ENCODE measurements at regions not wholly inside any gene's neighbourhood (a gene's known extent, or its start where the extent isn't known, plus 50 kb on each side); places are given as distances from the start of the nearest gene placed in this dataset.

DNA sequence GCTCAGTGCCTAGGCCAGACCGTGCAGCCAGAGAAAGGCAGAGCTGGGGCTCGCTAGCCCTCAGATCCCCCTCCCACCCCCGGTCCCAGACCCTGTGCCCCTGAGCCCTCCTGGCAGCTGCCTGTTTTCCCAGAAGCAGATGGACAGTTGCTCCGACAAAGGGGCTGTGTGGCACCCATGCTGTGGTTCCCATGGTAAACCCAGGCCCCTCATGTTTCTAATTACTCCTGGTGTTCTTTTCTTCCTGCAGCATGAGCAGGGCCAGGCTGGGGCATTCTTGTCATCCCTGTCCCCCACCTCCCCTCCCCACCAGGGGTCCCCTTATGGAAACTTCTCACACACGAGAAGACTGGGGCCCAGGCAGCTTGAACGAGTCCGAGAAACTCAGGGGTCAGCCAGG, 269.6 kb downstream of the HAUS1 start:
- H4K91ac ChIP-seq (replicated peaks; ENCODE audit: insufficient read length, low read length) = no peak overlapping the region
- no peak overlapping the region for H2BK20ac ChIP-seq (ENCODE audit: low read length)
- no peak overlapping the region for H2BK5ac ChIP-seq (ENCODE audit: low read depth, low read length)
- H2BK12ac ChIP-seq (ENCODE audit: low read depth, low read length) = no peak overlapping the region
- H3K56ac ChIP-seq (replicated peaks; ENCODE audit: insufficient read length, low read depth, low read length) = no peak overlapping the region
- 70% methylated on average over 7 of the region's 7 CpGs; no CpG with 5 or more reads in 1 of the 2 experiments for WGBS, 2 experiments (ENCODE audit: extremely low coverage in 1 of 2, insufficient coverage in 1 of 2, insufficient read length in 1 of 2, insufficient replicate concordance in 2 of 2, low coverage in 1 of 2, low lambda C conversion rate in 2 of 2, missing lambda C conversion rate in 1 of 2)
- no peak overlapping the region for H3K4ac ChIP-seq (replicated peaks; ENCODE audit: insufficient read length, low read depth, low read length)
- H2AFZ ChIP-seq (ENCODE audit: low read length) = no peak overlapping the region
- H3K23ac ChIP-seq (ENCODE audit: insufficient read length) = no peak overlapping the region
- FAIRE-seq (no peak), DNase-seq (ENCODE audit: low read depth in 1 of 2, low spot score in 2 of 2) (no peak)
- H4K5ac ChIP-seq (ENCODE audit: insufficient read length, low read depth, low read length) = no peak overlapping the region
- H4K8ac ChIP-seq (ENCODE audit: extremely low read depth, insufficient read depth, low read length) = no peak overlapping the region
- CTCF ChIA-PET (ENCODE audit: partially characterized antibody) = interaction anchor here (1.1 to 9.1 kb wide), 8 partner anchors 8 to 200 kb away, joined by 3 to 148 read pairs (median 6); a partner anchor contains a TSS
- H3K79me1 ChIP-seq (ENCODE audit: low read depth, low read length) = no peaks in the 10 kb centered on the region; the same call in 1 of the 2 replicates
- no peak overlapping the region for H3K18ac ChIP-seq (ENCODE audit: extremely low read depth, low read length)
- no peak overlapping the region for H3K4me2 ChIP-seq (ENCODE audit: insufficient read depth in 1 of 2, low read depth in 2 of 2, low read length in 2 of 2)
- no peak overlapping the region for H2BK120ac ChIP-seq (replicated peaks; ENCODE audit: low read depth, low read length)
- H3K27ac ChIP-seq (ENCODE audit: low read depth, low read length) = no peak overlapping the region
- H4K20me1 ChIP-seq (replicated peaks in 1 of 2; ENCODE audit: control insufficient read depth in 1 of 2, insufficient read depth in 2 of 2, low read length in 2 of 2) = peaks cover 2 to 7% of the 10 kb centered on the region in 2 experiments
- no peak overlapping the region for H3K4me3 ChIP-seq (ENCODE audit: extremely low read depth in 1 of 4, insufficient read depth in 2 of 4, low read depth in 3 of 4, low read length in 4 of 4)
- no peaks in the 10 kb centered on the region for H3K23me2 ChIP-seq (ENCODE audit: low read depth, low read length)
- H3K4me1 ChIP-seq (replicated peaks in 1 of 4; ENCODE audit: control insufficient read depth in 3 of 4, insufficient read depth in 4 of 4, low read length in 3 of 4) = peaks cover 0 to 13% (median 0%) of the 10 kb centered on the region in 4 experiments; a peak in 1 of 7 replicates
- no peaks in the 10 kb centered on the region for H3K27me3 ChIP-seq (replicated peaks in 1 of 4; ENCODE audit: control insufficient read depth in 3 of 4, extremely low read depth in 1 of 4, insufficient read depth in 3 of 4, low read length in 3 of 4)
- H2AK5ac ChIP-seq (ENCODE audit: low read depth, low read length) = no peak overlapping the region
- H3K36me3 ChIP-seq (ENCODE audit: control insufficient read depth in 2 of 4, insufficient read depth in 4 of 4, low read length in 3 of 4) = no peaks in the 10 kb centered on the region
- H3K14ac ChIP-seq (ENCODE audit: insufficient read length) = no peak overlapping the region
- H2BK15ac ChIP-seq (ENCODE audit: low read length) = no peak overlapping the region
- no peak overlapping the region; a peak in 1 of 7 replicates for H3K9ac ChIP-seq (replicated peaks in 1 of 4; ENCODE audit: extremely low read depth in 1 of 4, low read depth in 3 of 4, low read length in 3 of 4)
- POLR2A ChIA-PET (ENCODE audit: partially characterized antibody) = interaction anchor here (1.0 to 1.4 kb wide), 2 partner anchors 12 to 38 kb away, joined by 4 read pairs; no protein-coding TSS in a partner anchor
- no peaks in the 10 kb centered on the region for H3K79me2 ChIP-seq (ENCODE audit: control insufficient read depth in 1 of 2, insufficient read depth in 2 of 2, low read length in 2 of 2)
- no peaks in the 10 kb centered on the region for H3K9me3 ChIP-seq (ENCODE audit: insufficient read depth in 2 of 2, low read depth in 1 of 2, low read length in 1 of 2)
- no peak for TF ChIP-seq YY1 (IDR thresholded peaks at IDR 0.05; ENCODE audit: low read depth, low read length)
- no peak for TF ChIP-seq KDM1A (IDR thresholded peaks at IDR 0.05; ENCODE audit: borderline replicate concordance, low read length)

All from H1 (cell line).